ENCODE measurements at regions not wholly inside any gene's neighbourhood (a gene's known extent, or its start where the extent isn't known, plus 50 kb on each side); places are given as distances from the start of the nearest gene placed in this dataset.

DNA sequence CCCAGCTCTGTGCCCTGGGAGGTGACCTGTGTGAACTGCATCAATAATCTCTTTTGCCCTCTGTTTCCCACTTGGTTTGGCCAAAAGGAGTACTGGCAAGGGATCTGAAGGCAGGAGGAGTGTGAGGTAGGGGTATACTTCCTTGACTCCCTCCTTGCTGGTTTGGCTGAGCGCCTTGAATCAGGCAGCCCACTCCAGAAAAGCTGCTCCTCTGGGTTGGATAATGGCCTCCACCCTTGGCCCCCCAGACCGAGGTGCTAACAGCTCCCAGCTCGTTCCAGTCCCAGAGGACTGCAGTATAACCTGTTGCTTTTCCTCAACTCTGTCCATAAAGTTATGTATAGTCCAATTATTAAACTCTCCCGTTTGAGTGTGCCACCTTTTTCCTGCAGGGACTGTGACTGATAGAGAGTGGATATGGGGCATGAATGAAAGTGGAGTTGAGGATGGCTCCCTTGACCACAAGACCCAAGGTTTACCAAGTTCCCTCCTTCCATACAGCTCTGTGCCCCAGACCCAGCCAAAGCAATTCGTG lies 88.2 kb upstream of the HAND1 start:
- H3K36me3 ChIP-seq: no peaks in the 10 kb centered on the region
- H3K27me3 ChIP-seq: no peaks in the 10 kb centered on the region
- H3K27ac ChIP-seq: no peak overlapping the region
- TF ChIP-seq, protein P1, sequence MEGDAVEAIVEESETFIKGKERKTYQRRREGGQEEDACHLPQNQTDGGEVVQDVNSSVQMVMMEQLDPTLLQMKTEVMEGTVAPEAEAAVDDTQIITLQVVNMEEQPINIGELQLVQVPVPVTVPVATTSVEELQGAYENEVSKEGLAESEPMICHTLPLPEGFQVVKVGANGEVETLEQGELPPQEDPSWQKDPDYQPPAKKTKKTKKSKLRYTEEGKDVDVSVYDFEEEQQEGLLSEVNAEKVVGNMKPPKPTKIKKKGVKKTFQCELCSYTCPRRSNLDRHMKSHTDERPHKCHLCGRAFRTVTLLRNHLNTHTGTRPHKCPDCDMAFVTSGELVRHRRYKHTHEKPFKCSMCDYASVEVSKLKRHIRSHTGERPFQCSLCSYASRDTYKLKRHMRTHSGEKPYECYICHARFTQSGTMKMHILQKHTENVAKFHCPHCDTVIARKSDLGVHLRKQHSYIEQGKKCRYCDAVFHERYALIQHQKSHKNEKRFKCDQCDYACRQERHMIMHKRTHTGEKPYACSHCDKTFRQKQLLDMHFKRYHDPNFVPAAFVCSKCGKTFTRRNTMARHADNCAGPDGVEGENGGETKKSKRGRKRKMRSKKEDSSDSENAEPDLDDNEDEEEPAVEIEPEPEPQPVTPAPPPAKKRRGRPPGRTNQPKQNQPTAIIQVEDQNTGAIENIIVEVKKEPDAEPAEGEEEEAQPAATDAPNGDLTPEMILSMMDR (IDR thresholded peaks at IDR 0.05): no peak
- H3K4me1 ChIP-seq (ENCODE audit: control insufficient read depth in 1 of 2, insufficient read depth in 1 of 2, low read depth in 1 of 2, low read length in 1 of 2): no peaks in the 10 kb centered on the region
- no peak overlapping the region for H3K4me3 ChIP-seq (ENCODE audit: low read depth in 1 of 2, low read length in 1 of 2)
- no peaks in the 10 kb centered on the region for H3K9me3 ChIP-seq

DNA sequence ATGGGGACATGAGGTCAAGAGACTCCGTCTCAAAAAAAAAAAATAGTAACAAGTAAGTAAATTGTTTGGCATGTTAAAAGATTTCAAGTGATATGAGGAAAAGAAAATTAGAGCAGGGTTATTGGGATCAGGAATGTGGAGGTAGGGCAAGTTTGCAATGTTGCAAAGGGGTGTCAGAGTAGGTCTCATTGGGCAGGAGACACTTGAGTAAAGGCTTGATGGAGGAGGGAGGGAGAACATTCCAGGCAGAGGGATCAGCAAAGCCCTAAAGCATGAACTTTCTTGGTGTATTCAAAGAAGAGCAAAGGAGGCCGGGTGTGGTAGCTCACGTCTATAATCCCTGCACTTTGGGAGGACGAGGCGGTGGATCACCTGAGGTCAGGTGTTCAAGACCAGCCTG lies 87.1 kb upstream of the HAND1 start:
- Histone ChIP-seq H3K36me3 (no peaks in the 10 kb centered on the region), H3K27ac (no peak overlapping the region), H3K4me3 (ENCODE audit: low read depth in 1 of 2, low read length in 1 of 2) (no peak overlapping the region), H3K9me3 (no peaks in the 10 kb centered on the region), H3K27me3 (no peaks in the 10 kb centered on the region), H3K4me1 (ENCODE audit: control insufficient read depth in 1 of 2, insufficient read depth in 1 of 2, low read depth in 1 of 2, low read length in 1 of 2) (no peaks in the 10 kb centered on the region)
- TF ChIP-seq, protein P1 (IDR thresholded peaks at IDR 0.05): no peak

DNA sequence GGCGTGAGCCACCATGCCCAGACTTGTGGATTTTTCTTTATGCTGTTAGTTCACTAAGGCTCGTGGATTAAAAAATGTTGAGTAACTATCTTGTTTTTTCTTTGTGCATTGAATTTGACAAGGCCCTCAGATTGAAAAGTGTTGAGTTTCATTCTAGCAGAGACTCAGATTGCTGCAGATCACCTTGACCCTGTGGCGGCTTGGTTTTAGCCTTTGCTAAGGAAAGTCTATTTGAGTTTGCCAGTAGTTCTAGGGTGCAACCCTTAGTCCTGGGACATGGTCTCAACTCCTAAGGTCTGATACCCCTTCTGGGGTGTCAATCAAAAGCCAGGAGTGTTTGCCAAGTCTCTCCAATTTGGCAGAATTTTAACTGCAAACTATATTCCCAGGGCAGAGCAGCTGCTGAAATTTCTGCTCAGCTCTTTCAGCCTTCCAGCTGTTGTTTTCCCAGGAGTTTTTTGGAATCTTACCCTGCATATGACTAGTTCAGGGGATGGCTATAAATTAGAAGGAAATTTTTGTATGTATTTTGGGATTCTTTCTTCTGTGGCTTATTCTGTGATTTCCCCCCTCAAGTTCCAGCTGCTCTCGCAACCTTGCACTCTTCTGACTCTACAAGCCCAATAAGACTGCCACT lies 84.3 kb upstream of the HAND1 start:
- Histone ChIP-seq H3K27me3 (no peaks in the 10 kb centered on the region), H3K27ac (no peak overlapping the region), H3K36me3 (no peaks in the 10 kb centered on the region), H3K4me3 (ENCODE audit: low read depth in 1 of 2, low read length in 1 of 2) (no peak overlapping the region), H3K9me3 (no peaks in the 10 kb centered on the region), H3K4me1 (ENCODE audit: control insufficient read depth in 1 of 2, insufficient read depth in 1 of 2, low read depth in 1 of 2, low read length in 1 of 2) (no peaks in the 10 kb centered on the region)
- TF ChIP-seq, protein P1 (IDR thresholded peaks at IDR 0.05): no peak

DNA sequence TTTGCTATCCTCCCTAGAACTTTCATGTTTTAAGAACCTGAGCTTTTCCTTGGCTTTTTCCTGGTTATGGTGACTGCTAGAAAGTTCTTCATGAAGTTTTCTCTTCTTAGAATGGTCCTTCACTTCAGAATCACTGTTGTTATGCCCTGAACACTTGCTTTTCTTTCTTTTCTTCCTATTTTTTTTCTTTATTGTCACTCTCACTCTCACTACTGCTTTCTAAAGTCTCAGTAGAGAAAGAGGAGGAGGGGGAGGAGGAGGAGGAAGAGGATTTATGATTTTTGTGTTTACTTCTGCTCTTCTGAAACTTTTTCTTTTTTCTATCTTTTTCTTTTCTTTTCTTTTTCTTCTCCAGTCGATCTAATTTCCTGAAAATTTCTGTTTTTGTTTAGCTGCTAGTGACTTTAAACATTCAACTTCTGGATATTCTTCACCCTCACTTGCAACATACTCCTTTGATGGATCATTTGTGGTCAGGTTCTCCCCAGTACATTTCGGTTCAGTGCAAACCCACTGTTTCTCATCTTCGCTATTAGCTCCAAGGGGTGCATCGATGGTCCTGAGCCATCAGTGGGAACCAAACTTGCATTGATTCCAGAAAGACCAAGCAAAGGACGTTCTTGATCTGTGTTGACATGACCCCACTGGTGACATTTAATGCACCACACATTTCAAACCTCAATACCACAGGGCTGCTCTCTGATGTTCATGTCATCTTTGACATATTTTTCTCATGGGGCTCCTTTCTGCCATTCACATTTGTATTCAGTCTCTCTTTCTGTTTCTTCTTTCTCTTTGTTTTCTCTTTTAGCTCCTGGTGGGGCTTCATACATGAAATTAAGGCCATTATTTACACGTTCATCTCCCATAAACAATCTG lies 81.6 kb upstream of the HAND1 start:
- TF ChIP-seq, protein P1 (IDR thresholded peaks at IDR 0.05): no peak

DNA sequence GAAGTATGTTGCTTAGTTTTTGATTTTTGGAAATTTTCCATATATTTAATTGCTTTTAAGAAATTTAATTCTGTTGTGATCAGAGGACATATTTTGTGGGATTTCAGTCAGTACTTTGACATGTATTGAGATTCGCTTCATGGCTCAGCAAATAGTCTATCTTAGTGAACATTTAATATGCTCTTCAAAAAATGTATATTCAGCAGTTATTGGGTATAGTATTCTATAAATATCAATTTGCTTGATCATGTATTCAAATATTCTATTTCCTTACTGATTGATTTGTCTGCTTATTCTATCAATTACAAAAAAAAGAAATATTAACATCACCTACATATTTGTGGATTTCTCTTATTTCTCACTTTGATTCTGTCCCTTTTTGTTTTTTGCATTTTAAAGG lies 79.5 kb upstream of the HAND1 start:
- Histone ChIP-seq H3K4me1 (ENCODE audit: control insufficient read depth in 1 of 2, insufficient read depth in 1 of 2, low read depth in 1 of 2, low read length in 1 of 2) (no peaks in the 10 kb centered on the region), H3K36me3 (no peaks in the 10 kb centered on the region), H3K27ac (no peak overlapping the region), H3K9me3 (no peaks in the 10 kb centered on the region), H3K4me3 (ENCODE audit: low read depth in 1 of 2, low read length in 1 of 2) (no peak overlapping the region), H3K27me3 (no peaks in the 10 kb centered on the region)
- TF ChIP-seq, protein P1 (IDR thresholded peaks at IDR 0.05): no peak

More for the DNA sequence above, 81.6 kb upstream of the HAND1 start:
- Histone ChIP-seq H3K4me1 (ENCODE audit: control insufficient read depth in 1 of 2, insufficient read depth in 1 of 2, low read depth in 1 of 2, low read length in 1 of 2) (no peaks in the 10 kb centered on the region), H3K36me3 (no peaks in the 10 kb centered on the region), H3K27ac (no peak overlapping the region), H3K27me3 (no peaks in the 10 kb centered on the region), H3K4me3 (ENCODE audit: low read depth in 1 of 2, low read length in 1 of 2) (no peak overlapping the region), H3K9me3 (no peaks in the 10 kb centered on the region)
